GM23248 (cell line): ENCODE measurements at regions not wholly inside any gene's neighbourhood (a gene's known extent, or its start where the extent isn't known, plus 50 kb on each side); places are given as distances from the start of the nearest gene placed in this dataset.

Experiments used
- EZH2 ChIP-seq: fragments of 200-600 bp; sonication (generic); IDR thresholded peaks from 2 replicates; pipeline ENCODE4 v1.6.1; 2018; ENCODE audit warnings: antibody characterized with exemption, mild to moderate bottlenecking; ENCODE audit not compliant: insufficient read depth, poor library complexity, severe bottlenecking
- EZH2phosphoT487 ChIP-seq: fragments of 200-600 bp; sonication (generic); IDR thresholded peaks from 2 replicates; pipeline ENCODE4 v1.6.1; 2018; ENCODE audit warnings: antibody characterized with exemption, moderate library complexity, mild to moderate bottlenecking, low read depth; ENCODE audit not compliant: insufficient read depth

DNA sequence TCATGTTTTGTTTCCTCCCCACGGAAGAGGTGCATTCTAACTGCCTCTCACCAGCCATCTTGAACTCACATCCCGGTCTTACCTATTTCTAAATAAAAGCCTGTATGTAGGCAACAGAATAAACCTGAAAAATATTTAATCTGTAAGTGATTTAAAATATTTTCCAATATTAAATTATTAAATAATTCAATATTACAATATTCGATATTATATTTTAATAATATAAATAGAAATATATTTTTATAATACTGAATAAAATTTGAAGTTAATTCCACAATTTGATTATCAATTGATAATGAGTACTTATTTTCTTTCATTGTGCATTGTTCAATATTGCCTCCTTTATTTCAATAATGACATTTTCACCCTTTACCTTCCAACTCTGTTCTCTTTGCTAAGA lies 404.4 kb downstream of the CYLC2 start:
- no peak for TF ChIP-seq EZH2
- TF ChIP-seq EZH2phosphoT487, result no peak
